Urothelium cell line (cell line): ENCODE measurements at regions not wholly inside any gene's neighbourhood (a gene's known extent, or its start where the extent isn't known, plus 50 kb on each side); places are given as distances from the start of the nearest gene placed in this dataset.
A peak's percentile ranks its signal among the peaks of the same experiment; 100 is the strongest.

Experiments used
- DNase-seq: peaks from one replicate; pipeline ENCODE4 v3.0.0; 2011; ENCODE audit warnings: low spot score, mixed read lengths
- FAIRE-seq: peaks from 2 replicates; lab custom pipeline; 2011; peaks lifted over from hg19 to GRCh38; lab: Jason Lieb, UNC

GRCh38 chr1:184141361-184141880, 89.9 kb downstream of the TSEN15 start:
- no peak for FAIRE-seq
- no peak for DNase-seq

GRCh38 chr1:184143449-184143848, 91.9 kb downstream of the TSEN15 start:
- DNase-seq (no peak), FAIRE-seq (no peak)

GRCh38 chr1:184145083-184145482, 93.6 kb downstream of the TSEN15 start:
- no peak for FAIRE-seq

GRCh38 chr1:184146202-184146601, 94.7 kb downstream of the TSEN15 start:
- FAIRE-seq, result no peak

More at GRCh38 chr1:184145083-184145482, 93.6 kb downstream of the TSEN15 start:
- DNase-seq, result no peak

GRCh38 chr1:184150776-184151531, 99.4 kb downstream of the TSEN15 start:
- FAIRE-seq (no peak), DNase-seq (no peak)

More at GRCh38 chr1:184146202-184146601, 94.7 kb downstream of the TSEN15 start:
- DNase-seq, result no peak

GRCh38 chr1:184152434-184152898, 100.9 kb downstream of the TSEN15 start:
- DNase-seq (no peak), FAIRE-seq (no peak)

- FAIRE-seq (no peak), DNase-seq (no peak)
Observed at GRCh38 chr1:184152974-184153373, 101.4 kb downstream of the TSEN15 start.

- no peak for DNase-seq
Observed at GRCh38 chr1:184153731-184154130, 102.2 kb downstream of the TSEN15 start.

GRCh38 chr1:184156521-184157393, 105.2 kb downstream of the TSEN15 start:
- no peak for FAIRE-seq
- no peak for DNase-seq

More at GRCh38 chr1:184153731-184154130, 102.2 kb downstream of the TSEN15 start:
- no peak for FAIRE-seq

GRCh38 chr1:184157394-184157742, 105.8 kb downstream of the TSEN15 start:
- DNase-seq (no peak), FAIRE-seq (no peak)

GRCh38 chr1:184158896-184159681, 107.6 kb downstream of the TSEN15 start:
- DNase-seq (no peak), FAIRE-seq (no peak)

GRCh38 chr1:184160236-184160635, 108.7 kb downstream of the TSEN15 start:
- DNase-seq, result no peak
- no peak for FAIRE-seq

- FAIRE-seq, result no peak
- no peak for DNase-seq
Observed at GRCh38 chr1:184161071-184161698, 109.7 kb downstream of the TSEN15 start.

- FAIRE-seq, result no peak
- peak; percentile 37 for DNase-seq
Observed at GRCh38 chr1:184162281-184162680, 110.8 kb downstream of the TSEN15 start.

GRCh38 chr1:184163674-184164465, 112.3 kb downstream of the TSEN15 start:
- DNase-seq, result peak; percentile 73
- FAIRE-seq, result no peak

GRCh38 chr1:184164536-184164935, 113.0 kb downstream of the TSEN15 start:
- FAIRE-seq, result no peak

GRCh38 chr1:184166485-184166884, 115.0 kb downstream of the TSEN15 start:
- no peak for FAIRE-seq
- no peak for DNase-seq

More at GRCh38 chr1:184164536-184164935, 113.0 kb downstream of the TSEN15 start:
- DNase-seq, result no peak

- FAIRE-seq (no peak), DNase-seq (no peak)
Observed at GRCh38 chr1:184167352-184167751, 115.8 kb downstream of the TSEN15 start.

GRCh38 chr1:184170719-184171118, 119.2 kb downstream of the TSEN15 start:
- FAIRE-seq (no peak), DNase-seq (no peak)
